ENCODE measurements at regions not wholly inside any gene's neighbourhood (a gene's known extent, or its start where the extent isn't known, plus 50 kb on each side); places are given as distances from the start of the nearest gene placed in this dataset.

- TF ChIP-seq POLR2A (IDR thresholded peaks at IDR 0.05) (no peak), CTCF (IDR thresholded peaks at IDR 0.05) (no peak)
Measured at GRCh38 chr20:19138758-19139157, 73.7 kb upstream of the SLC24A3 start.

Data from lower leg skin (tissue), 3 donors.